ENCODE measurements at regions not wholly inside any gene's neighbourhood (a gene's known extent, or its start where the extent isn't known, plus 50 kb on each side); places are given as distances from the start of the nearest gene placed in this dataset.

DNA sequence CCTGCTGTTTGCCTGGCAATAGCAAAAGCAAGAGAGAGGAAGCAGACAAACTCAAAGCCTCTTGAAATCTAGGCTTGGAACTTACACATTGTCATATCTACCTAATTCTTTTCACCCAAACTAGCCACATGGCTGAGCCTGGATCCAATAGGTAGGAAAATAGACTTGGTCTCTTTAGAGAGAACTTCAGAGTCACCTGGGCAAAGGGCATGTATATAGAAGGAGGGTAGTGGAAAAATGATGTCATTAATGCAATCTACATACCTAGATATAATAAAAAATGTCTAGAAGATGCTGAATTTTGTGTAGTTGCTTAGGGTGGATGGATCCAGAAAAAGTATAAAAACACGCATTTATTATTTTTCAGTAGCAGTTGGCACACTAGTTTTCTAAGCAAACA is 237.0 kb upstream of the GEMIN8 start:
- Histone ChIP-seq H3K4me1 (ENCODE audit: insufficient read depth, low read length) (no peaks in the 10 kb centered on the region), H3K9me3 (ENCODE audit: low read length) (no peaks in the 10 kb centered on the region), H3K9ac (ENCODE audit: low read length) (no peak overlapping the region), H3K36me3 (ENCODE audit: low read depth, low read length) (no peaks in the 10 kb centered on the region), H4K20me1 (ENCODE audit: low read length) (no peaks in the 10 kb centered on the region), H3K79me2 (ENCODE audit: low read length) (no peaks in the 10 kb centered on the region), H3F3A (ENCODE audit: low read length, unreplicated experiment) (no peaks in the 10 kb centered on the region), H3K9me2 (replicated peaks; ENCODE audit: low read length) (no peaks in the 10 kb centered on the region), H2AFZ (ENCODE audit: low read length) (no peak overlapping the region), H3K27me3 (ENCODE audit: low read length) (no peaks in the 10 kb centered on the region), H3K4me2 (ENCODE audit: low read length) (no peak overlapping the region), H3K4me3 (ENCODE audit: low read length) (no peak overlapping the region), H3K27ac (ENCODE audit: low read length) (no peak overlapping the region)
- ATAC-seq (no peak), DNase-seq (no peak)
- BruUV-seq (replicated peaks) = no TSS peak
- TF ChIP-seq EZH2 (IDR thresholded peaks at IDR 0.05; ENCODE audit: low read length, unreplicated experiment) = no peak
- TF ChIP-seq, protein P1, sequence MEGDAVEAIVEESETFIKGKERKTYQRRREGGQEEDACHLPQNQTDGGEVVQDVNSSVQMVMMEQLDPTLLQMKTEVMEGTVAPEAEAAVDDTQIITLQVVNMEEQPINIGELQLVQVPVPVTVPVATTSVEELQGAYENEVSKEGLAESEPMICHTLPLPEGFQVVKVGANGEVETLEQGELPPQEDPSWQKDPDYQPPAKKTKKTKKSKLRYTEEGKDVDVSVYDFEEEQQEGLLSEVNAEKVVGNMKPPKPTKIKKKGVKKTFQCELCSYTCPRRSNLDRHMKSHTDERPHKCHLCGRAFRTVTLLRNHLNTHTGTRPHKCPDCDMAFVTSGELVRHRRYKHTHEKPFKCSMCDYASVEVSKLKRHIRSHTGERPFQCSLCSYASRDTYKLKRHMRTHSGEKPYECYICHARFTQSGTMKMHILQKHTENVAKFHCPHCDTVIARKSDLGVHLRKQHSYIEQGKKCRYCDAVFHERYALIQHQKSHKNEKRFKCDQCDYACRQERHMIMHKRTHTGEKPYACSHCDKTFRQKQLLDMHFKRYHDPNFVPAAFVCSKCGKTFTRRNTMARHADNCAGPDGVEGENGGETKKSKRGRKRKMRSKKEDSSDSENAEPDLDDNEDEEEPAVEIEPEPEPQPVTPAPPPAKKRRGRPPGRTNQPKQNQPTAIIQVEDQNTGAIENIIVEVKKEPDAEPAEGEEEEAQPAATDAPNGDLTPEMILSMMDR (conservative IDR thresholded peaks at IDR 0.05; ENCODE audit: low read depth, low read length) = no peak
- no peak for TF ChIP-seq EZH2phosphoT487 (IDR thresholded peaks at IDR 0.05; ENCODE audit: borderline replicate concordance, low read length)
- intact Hi-C loops (cut with micrococcal nuclease) = no loop called here
- POLR2A ChIA-PET (ENCODE audit: unreplicated experiment) = no interaction called here
- CTCF ChIA-PET = no interaction called here

DNA sequence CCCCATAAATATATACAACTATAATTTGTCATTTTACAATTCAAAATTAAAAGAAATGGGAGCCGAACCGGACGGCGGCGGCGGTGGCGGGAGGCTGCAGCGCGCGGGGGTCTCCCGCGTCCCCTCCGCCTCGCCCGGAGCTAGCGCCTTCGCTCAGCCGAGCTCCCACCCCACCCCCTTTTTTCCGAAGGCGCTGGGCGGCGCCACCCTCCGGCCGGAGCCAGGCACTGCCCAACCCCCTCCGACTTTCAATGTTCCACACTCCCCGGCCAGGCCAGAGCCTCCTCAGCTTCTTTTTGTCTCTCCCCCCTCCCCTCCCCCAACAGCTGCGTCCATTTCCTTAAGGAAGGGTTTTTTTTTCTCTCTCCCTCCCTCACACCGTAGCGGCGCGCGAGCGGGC is 214.1 kb upstream of the GEMIN8 start:
- Histone ChIP-seq H3K27me3 (ENCODE audit: low read length) (no peaks in the 10 kb centered on the region), H3K79me2 (ENCODE audit: low read length) (no peaks in the 10 kb centered on the region), H3K4me2 (ENCODE audit: low read length) (no peak overlapping the region), H4K20me1 (ENCODE audit: low read length) (no peaks in the 10 kb centered on the region), H3F3A (ENCODE audit: low read length, unreplicated experiment) (no peaks in the 10 kb centered on the region), H3K9me3 (ENCODE audit: low read length) (no peaks in the 10 kb centered on the region), H3K4me3 (ENCODE audit: low read length) (no peak overlapping the region), H3K9me2 (replicated peaks; ENCODE audit: low read length) (no peaks in the 10 kb centered on the region), H3K9ac (ENCODE audit: low read length) (no peak overlapping the region), H3K4me1 (ENCODE audit: insufficient read depth, low read length) (no peaks in the 10 kb centered on the region), H3K27ac (ENCODE audit: low read length) (no peak overlapping the region), H2AFZ (ENCODE audit: low read length) (no peak overlapping the region), H3K36me3 (ENCODE audit: low read depth, low read length) (no peaks in the 10 kb centered on the region)
- DNase-seq (no peak), ATAC-seq (no peak)
- intact Hi-C loops (cut with micrococcal nuclease) = no loop called here
- POLR2A ChIA-PET (ENCODE audit: unreplicated experiment) = no interaction called here
- CTCF ChIA-PET = interaction anchor here (0.6 kb wide), 1 partner anchor 1056 kb away, joined by 3 read pairs; no protein-coding TSS in a partner anchor
- no TSS peak for BruUV-seq (replicated peaks)
- TF ChIP-seq, protein P1 (conservative IDR thresholded peaks at IDR 0.05; ENCODE audit: low read depth, low read length) = no peak
- TF ChIP-seq EZH2phosphoT487 (IDR thresholded peaks at IDR 0.05; ENCODE audit: borderline replicate concordance, low read length) = no peak
- TF ChIP-seq EZH2 (IDR thresholded peaks at IDR 0.05; ENCODE audit: low read length, unreplicated experiment) = no peak

DNA sequence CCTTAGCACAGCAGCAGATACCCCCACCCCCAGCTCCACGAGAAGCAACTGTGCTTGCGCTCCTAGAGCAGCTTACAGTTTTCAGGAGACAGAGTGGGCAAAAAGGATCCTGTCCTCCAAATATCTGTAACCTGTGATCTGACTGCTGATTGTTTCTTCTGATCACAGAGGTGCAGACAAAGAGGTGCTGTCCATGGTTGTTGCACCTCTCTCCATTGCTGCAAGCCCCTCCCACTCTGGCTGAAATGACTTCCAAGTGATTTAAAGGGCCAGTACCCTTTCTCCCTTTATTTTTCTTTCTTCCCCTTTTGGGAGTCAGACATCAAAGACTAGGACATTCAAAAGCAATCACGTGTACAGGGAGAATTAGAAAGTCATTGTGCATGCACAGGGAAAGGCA is 205.3 kb upstream of the GEMIN8 start:
- DNase-seq = peak; percentile 4
- TF ChIP-seq EZH2 (IDR thresholded peaks at IDR 0.05; ENCODE audit: low read length, unreplicated experiment) = no peak
- H3K4me3 ChIP-seq (ENCODE audit: low read length) = no peak overlapping the region
- no peaks in the 10 kb centered on the region for H4K20me1 ChIP-seq (ENCODE audit: low read length)
- H3K27ac ChIP-seq (ENCODE audit: low read length) = no peak overlapping the region
- H3K9me2 ChIP-seq (replicated peaks; ENCODE audit: low read length) = no peaks in the 10 kb centered on the region
- intact Hi-C loops (cut with micrococcal nuclease) = no loop called here
- no TSS peak for BruUV-seq (replicated peaks)
- ChIA-PET CTCF (no interaction called here), POLR2A (ENCODE audit: unreplicated experiment) (no interaction called here)
- no peak overlapping the region for H2AFZ ChIP-seq (ENCODE audit: low read length)
- no peaks in the 10 kb centered on the region for H3K9me3 ChIP-seq (ENCODE audit: low read length)
- no peaks in the 10 kb centered on the region for H3K4me1 ChIP-seq (ENCODE audit: insufficient read depth, low read length)
- H3K4me2 ChIP-seq (ENCODE audit: low read length) = no peak overlapping the region
- no peak overlapping the region for H3K9ac ChIP-seq (ENCODE audit: low read length)
- no peaks in the 10 kb centered on the region for H3F3A ChIP-seq (ENCODE audit: low read length, unreplicated experiment)
- ATAC-seq = no peak
- no peaks in the 10 kb centered on the region for H3K79me2 ChIP-seq (ENCODE audit: low read length)
- H3K27me3 ChIP-seq (ENCODE audit: low read length) = no peaks in the 10 kb centered on the region
- no peaks in the 10 kb centered on the region for H3K36me3 ChIP-seq (ENCODE audit: low read depth, low read length)
